ENCODE measurements at regions not wholly inside any gene's neighbourhood (a gene's known extent, or its start where the extent isn't known, plus 50 kb on each side); places are given as distances from the start of the nearest gene placed in this dataset.
A peak's percentile ranks its signal among the peaks of the same experiment; 100 is the strongest.

DNA sequence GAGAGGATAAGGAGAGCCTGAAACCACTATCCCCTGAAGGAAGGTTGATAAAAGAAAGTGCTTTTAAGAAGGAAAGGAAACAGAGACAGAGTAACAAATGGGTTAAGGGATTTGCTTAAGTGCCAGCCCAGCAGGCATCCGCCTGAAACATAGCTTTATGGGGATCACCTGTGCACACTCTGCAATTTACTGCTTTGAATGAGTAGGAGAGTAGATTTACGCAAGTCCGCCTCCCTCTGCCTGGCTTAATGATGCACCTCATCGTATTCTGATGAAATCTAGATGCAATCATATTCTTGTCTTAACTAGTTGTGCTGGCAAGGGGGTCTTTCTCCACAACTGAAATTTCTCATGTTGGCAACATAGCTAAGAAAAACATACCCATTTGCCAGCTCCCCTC is 101.1 kb upstream of the ID4 start:
- no peak for DNase-seq (ENCODE audit: low read depth)

- DNase-seq (ENCODE audit: low read depth), result no peak
Observed at GRCh38 chr6:19738010-19738409, 99.2 kb upstream of the ID4 start.

DNA sequence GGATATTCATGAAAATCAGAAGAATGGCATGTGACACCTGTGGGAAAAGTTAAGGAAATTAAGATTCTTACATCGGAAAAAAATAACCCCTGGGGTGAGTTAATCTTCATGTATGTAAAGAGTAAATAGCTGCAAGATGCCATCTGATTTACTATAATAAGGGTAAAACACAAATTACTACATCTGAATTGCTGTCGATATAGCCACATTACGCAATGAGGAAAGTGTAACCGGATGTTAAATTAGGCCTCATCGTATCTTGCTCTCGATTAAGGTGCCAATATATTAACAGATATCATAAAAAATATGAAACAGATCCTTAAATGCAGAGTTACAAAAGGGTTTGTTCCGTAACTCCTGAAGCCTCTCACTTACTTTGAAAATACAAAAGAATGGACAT is 87.4 kb upstream of the ID4 start:
- DNase-seq (ENCODE audit: low read depth), result no peak

DNA sequence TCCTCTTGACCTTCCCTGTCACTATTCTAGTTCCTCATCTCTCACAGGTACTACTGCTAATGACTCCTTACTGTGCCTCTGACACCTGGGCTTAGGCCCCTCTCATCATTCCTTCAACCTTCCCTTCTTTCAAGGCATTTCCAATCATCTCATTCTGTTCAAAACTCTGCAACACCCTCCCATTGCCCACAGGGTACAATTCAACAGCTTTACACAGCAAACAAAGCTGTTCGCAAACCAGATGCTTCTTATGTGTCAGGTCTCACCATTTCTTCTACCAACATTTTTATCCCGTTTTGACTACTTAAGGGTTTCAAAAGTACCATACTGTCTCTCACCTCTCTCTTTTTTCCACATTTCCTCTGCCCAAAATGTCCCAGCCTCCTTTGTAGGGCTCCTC is 84.4 kb upstream of the ID4 start:
- no peak for DNase-seq (ENCODE audit: low read depth)

DNA sequence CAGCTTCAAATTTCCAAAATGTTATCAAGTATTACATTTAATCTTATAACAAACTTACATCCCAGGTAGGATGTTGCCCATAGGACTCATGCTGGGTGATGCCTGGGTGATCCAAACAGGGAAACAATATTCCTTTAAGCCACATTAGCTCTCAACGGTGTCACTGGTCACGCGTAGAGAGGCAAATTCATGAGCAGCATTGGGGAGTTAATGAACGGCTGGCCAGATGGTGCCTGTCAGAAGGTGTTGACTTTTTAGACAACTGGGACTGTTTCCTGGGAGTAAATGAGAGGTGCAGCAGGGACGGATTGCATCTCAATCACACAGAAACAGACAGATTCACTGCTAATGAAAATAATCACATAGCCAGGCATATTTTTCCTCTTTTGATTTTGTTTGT is 83.3 kb upstream of the ID4 start:
- DNase-seq (ENCODE audit: low read depth), result no peak

DNA sequence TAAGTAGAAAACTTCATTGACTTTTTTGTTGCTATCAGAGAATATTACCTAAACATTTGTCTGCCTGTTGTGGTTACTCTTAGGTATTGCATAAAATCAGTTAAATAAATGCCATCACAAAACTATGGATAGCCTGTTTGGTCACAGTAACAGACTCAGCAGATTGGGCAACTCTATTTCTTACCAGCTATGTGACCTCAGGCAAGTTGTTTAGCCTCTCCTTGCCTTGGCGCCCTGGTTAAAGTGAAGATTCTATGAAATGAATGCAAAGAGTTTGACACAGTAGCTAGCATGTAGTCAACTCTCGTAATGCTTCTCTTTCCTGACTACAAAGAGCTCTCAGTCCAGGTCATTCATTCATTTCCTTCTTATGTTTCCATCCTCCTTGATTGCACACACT is 82.5 kb upstream of the ID4 start:
- DNase-seq (ENCODE audit: low read depth), result no peak

DNA sequence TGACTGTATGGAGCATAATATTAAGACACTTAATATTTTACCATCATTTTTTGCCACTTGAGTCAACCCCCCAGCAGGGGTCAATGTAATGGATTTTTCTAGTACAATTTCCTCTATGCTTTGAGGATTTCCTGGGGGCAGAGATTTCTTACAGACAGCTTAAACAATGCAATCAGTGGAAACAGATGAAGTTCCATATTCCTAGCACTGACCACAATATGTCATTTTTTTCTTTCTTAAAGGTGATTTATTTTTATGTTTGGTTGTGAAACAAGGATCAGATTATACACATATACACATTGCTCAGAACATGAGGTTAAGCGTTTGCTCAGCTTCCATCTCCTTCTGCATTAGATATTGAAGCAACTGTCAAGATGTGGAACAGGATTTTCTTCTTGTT is 82.0 kb upstream of the ID4 start:
- DNase-seq (ENCODE audit: low read depth), result no peak

DNA sequence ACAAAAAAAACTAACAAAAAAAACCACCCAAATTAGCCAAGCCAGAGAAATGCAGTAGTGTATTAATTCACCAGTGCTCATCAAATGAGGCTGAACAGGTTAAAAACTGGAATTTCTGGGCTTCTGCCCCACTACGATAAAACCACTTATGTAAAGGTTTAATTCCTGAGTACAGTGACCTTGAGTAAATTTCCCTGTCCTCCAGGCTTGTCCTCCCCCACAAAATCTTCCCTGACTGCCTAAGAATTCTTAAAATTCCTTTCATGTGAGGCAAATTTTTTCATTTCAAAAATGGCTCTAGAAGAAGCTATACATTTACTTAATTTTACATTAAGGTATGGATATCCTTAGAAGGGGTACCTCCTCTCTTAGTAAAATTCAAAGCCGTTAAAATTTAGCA is 80.1 kb upstream of the ID4 start:
- DNase-seq (ENCODE audit: low read depth), result peak; percentile 33

DNA sequence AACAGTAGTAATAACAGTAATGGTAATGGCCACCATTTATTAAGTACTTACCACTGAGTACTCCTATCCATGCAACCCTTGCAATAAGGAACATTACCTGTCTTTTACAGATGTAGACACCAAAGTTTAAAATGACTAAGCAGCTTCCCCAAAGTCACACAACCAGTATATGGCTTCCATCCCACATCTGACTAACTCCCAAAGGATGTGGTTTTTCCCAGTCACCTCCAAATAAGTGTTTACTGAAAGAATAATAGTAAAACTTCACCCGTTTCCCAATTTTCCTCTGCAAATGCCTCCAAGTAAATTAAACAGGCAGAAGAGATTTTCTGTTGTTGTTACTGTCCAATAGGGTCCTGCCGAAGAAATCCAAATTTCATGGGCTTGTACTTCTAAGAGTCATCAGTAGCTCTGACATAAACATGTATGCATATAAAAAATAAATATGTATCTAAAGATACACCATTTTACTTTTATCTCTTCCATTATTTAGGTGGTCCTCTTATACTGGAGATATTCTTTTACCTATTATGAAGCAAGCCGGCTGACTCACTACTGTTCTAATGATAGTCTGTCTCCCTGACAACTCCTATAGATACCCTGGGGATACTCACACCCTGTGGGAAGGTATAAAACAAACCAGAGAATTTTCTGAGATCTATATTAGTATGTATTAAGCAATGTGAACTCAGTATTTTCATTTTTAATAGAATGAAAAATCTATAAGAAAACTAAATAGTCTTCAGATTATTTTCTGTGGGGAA is 77.9 kb upstream of the ID4 start:
- DNase-seq (ENCODE audit: low read depth), result peak; percentile 86

GRCh38 chr6:19761121-19761520 is 76.0 kb upstream of the ID4 start:
- DNase-seq (ENCODE audit: low read depth), result no peak

DNA sequence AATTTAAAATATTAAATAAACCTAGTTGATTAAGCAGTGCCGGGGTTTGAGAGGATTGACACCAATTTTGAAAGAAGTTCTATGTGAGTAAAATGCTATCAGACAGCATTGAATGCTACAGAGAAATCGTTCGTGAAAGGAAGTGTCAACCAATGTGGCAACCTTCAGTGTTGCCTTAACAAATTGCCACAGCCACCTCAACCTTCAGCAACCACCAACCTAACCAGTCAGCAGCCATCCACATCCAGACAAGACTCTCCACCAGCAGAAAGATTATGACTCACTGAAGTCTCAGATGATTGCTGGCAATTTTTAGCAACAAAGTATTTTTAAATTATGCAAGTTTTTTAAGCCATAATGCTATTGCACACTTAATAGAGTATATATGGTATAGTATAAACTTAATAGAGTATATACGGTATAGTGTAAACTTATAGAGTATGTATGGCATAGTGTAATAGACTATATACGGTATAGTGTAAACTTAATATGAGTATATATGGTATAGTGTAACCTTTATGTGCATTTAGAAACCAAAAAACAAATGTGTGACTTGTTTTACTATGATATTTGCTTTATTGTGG is 65.3 kb upstream of the ID4 start:
- DNase-seq (ENCODE audit: low read depth), result peak; percentile 27

GRCh38 chr6:19772891-19773290 is 64.3 kb upstream of the ID4 start:
- DNase-seq (ENCODE audit: low read depth), result no peak

- peak; percentile 48 for DNase-seq (ENCODE audit: low read depth)
Observed at GRCh38 chr6:19781269-19781668, 55.9 kb upstream of the ID4 start.

DNA sequence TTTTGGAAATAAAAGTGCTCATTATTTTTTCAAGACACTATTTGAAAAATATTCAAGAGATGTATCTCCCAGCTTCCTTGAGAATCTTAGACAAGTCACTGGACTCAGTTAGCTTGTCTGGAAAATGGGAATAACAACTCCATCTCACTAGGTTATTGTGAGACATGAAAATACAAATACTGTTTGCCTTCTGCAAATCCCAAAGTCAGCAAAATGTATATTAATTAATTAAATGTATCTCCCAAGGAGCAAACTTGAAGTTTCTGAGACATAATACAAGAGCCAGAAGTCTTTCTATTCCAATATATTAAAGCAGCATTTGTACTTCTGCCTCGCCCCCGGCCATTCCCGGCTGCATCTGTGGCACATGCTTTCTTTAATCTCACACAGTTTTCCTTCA is 54.6 kb upstream of the ID4 start:
- no peak for DNase-seq (ENCODE audit: low read depth)

Data from renal cortical epithelial cell (primary cell).